Body of pancreas (tissue), 4 donors: ENCODE measurements at regions not wholly inside any gene's neighbourhood (a gene's known extent, or its start where the extent isn't known, plus 50 kb on each side); places are given as distances from the start of the nearest gene placed in this dataset.

Experiments used
- ATAC-seq: fragments of 150-250 bp; one replicate; pipeline ENCODE4 v1.9.1; 2016
- DNase-seq, 4 donors: peaks; one replicate each; pipeline ENCODE4 v3.0.0-alpha.2; 2019
- H3K27ac ChIP-seq, 4 donors: fragments of 200-600 bp; sonication (generic); 1 replicate in 3 of 4; 2 replicates in 1 of 4; pipeline versions ENCODE4 v1.5.1 to v1.6.1; 2016 to 2019; ENCODE audit warnings: mild to moderate bottlenecking in 1 of 4, mixed read lengths in 1 of 4, moderate library complexity in 1 of 4
- H3K27me3 ChIP-seq, 2 donors: fragments of 200-600 bp; sonication (generic); one replicate each; pipeline ENCODE4 v1.6.0; 2016; ENCODE audit warnings: mild to moderate bottlenecking in 1 of 2
- H3K36me3 ChIP-seq, 2 donors: fragments of 200-600 bp; sonication (generic); replicated peaks in 1 of 2; 2 replicates each; pipeline ENCODE4 v1.5.1; 2016; ENCODE audit warnings: low read depth in 2 of 2; ENCODE audit not compliant: insufficient read depth in 1 of 2
- H3K4me1 ChIP-seq: fragments of 200-600 bp; sonication (generic); one replicate; pipeline ENCODE4 v1.6.0; 2016
- H3K4me3 ChIP-seq, 2 donors: fragments of 200-600 bp; sonication (generic); 1 replicate in 1 of 2; 2 replicates in 1 of 2; pipeline ENCODE4 v1.5.1; 2016 to 2019
- H3K9me3 ChIP-seq, 3 donors: fragments of 200-600 bp; sonication (generic); 1 replicate in 2 of 3; 2 replicates in 1 of 3; pipeline ENCODE4 v1.5.1; 2016
- CTCF ChIP-seq, 7 experiments: fragments of 450-650 bp in 4 of 7; fragments of 200-600 bp in 3 of 7; sonication (generic) in 3 of 7; IDR thresholded peaks; one replicate each; pipeline ENCODE4 v1.5.1; 2016 to 2019; ENCODE audit warnings: antibody characterized with exemption in 7 of 7
- POLR2A ChIP-seq, 3 donors: fragments of 450-650 bp; IDR thresholded peaks; one replicate each; pipeline ENCODE4 v1.6.1; 2016; ENCODE audit warnings: antibody characterized with exemption in 3 of 3, mild to moderate bottlenecking in 2 of 3
- WGBS, 2 donors: methylation state at CpG; one replicate each; pipeline ENCODE4 v1.1.5; 2017; 5-methylcytosine and 5-hydroxymethylcytosine counted together
- intact Hi-C: fragments of 100-400 bp; cut with DNase I; formaldehyde crosslinking; loops from one replicate; pipeline ENCODE4 v1.15.1; 2023

- 89 to 98% methylated on average over 4 of the region's 4 CpGs for WGBS, 2 donors
- no peak for ATAC-seq
Measured at GRCh38 chr10:78764846-78765430, 303.8 kb upstream of the ZMIZ1 start.

GRCh38 chr10:78765726-78766335, 302.9 kb upstream of the ZMIZ1 start:
- no peaks in the 10 kb centered on the region for H3K27me3 ChIP-seq
- 85 to 87% methylated on average over 16 of the region's 16 CpGs for WGBS, 2 donors
- ATAC-seq: no peak
- no peaks in the 10 kb centered on the region for H3K9me3 ChIP-seq
- no peak overlapping the region for H3K27ac ChIP-seq
- DNase-seq: peak in 1 of 4 donors; percentile 4
- no peaks in the 10 kb centered on the region for H3K4me1 ChIP-seq
- no peaks in the 10 kb centered on the region for H3K36me3 ChIP-seq
- no peak overlapping the region for H3K4me3 ChIP-seq
- intact Hi-C loops: no loop called here
- TF ChIP-seq POLR2A (IDR thresholded peaks at IDR 0.05): no peak
- TF ChIP-seq CTCF (IDR thresholded peaks at IDR 0.05): no peak

More at GRCh38 chr10:78764846-78765430, 303.8 kb upstream of the ZMIZ1 start:
- Histone ChIP-seq H3K9me3 (no peaks in the 10 kb centered on the region), H3K4me1 (no peaks in the 10 kb centered on the region), H3K4me3 (no peak overlapping the region), H3K27me3 (no peaks in the 10 kb centered on the region), H3K36me3 (no peaks in the 10 kb centered on the region), H3K27ac (no peak overlapping the region)
- intact Hi-C loops: no loop called here
- no peak for TF ChIP-seq POLR2A (IDR thresholded peaks at IDR 0.05)
- no peak for TF ChIP-seq CTCF (IDR thresholded peaks at IDR 0.05)
- peak in 1 of 4 donors; percentile 2 for DNase-seq

DNA sequence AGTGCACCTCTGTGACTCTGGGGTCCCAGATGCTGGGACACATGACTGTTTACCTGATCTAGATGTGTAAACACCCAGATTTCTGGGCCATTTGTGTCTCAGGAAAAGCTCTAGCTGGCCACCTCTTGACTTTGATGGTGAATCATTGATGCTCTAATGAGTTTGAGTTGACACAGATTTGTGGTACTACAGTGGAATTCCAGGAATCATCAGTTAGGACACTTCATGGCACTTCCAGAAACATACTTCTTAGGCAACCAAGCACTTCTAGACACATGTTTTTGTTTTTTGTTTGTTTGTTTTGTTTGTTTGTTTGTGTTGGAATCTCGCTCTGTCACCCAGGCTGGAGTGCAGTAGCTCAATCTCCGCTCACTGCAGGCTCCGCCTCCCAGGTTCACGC, 302.2 kb upstream of the ZMIZ1 start:
- no peak for DNase-seq
- Histone ChIP-seq H3K36me3 (no peaks in the 10 kb centered on the region), H3K27ac (no peak overlapping the region), H3K27me3 (no peaks in the 10 kb centered on the region), H3K9me3 (no peaks in the 10 kb centered on the region), H3K4me1 (no peaks in the 10 kb centered on the region), H3K4me3 (no peak overlapping the region)
- 91 to 98% methylated on average over 4 of the region's 4 CpGs for WGBS, 2 donors
- no peak for ATAC-seq
- TF ChIP-seq CTCF (IDR thresholded peaks at IDR 0.05): no peak
- TF ChIP-seq POLR2A (IDR thresholded peaks at IDR 0.05): no peak
- intact Hi-C loops: no loop called here

- no peaks in the 10 kb centered on the region for H3K4me1 ChIP-seq
- DNase-seq (peak in 1 of 4 donors; percentile 5), ATAC-seq (no peak)
- H3K4me3 ChIP-seq: no peak overlapping the region
- intact Hi-C loops: no loop called here
- no peaks in the 10 kb centered on the region for H3K36me3 ChIP-seq
- H3K27me3 ChIP-seq: no peaks in the 10 kb centered on the region
- H3K27ac ChIP-seq: no peak overlapping the region
- 79 to 90% methylated on average over 13 to 14 of the region's 14 CpGs for WGBS, 2 donors
- TF ChIP-seq CTCF (IDR thresholded peaks at IDR 0.05) (no peak), POLR2A (IDR thresholded peaks at IDR 0.05) (no peak)
- no peaks in the 10 kb centered on the region for H3K9me3 ChIP-seq
Measured at GRCh38 chr10:78768041-78768835, 300.5 kb upstream of the ZMIZ1 start.
